Transverse colon (tissue), 4 donors: ENCODE measurements at regions not wholly inside any gene's neighbourhood (a gene's known extent, or its start where the extent isn't known, plus 50 kb on each side); places are given as distances from the start of the nearest gene placed in this dataset.

Source experiments
- POLR2AphosphoS5 ChIP-seq, 3 donors: sonication (generic); formaldehyde crosslinking; IDR thresholded peaks; one replicate each; pipeline ENCODE4 v1.6.1; 2016; ENCODE audit warnings: antibody characterized with exemption in 3 of 3
- TF ChIP-seq, protein P1 (sequence below), 5 experiments: fragments of 200-600 bp in 3 of 5; fragments of 450-650 bp in 2 of 5; sonication (generic) in 3 of 5; IDR thresholded peaks; 1 replicate in 2 of 5; 2 replicates in 3 of 5; pipeline ENCODE4 v1.5.1; 2016 to 2017; ENCODE audit warnings: antibody characterized with exemption in 5 of 5, inconsistent platforms in 3 of 5, mild to moderate bottlenecking in 2 of 5, moderate library complexity in 1 of 5

DNA sequence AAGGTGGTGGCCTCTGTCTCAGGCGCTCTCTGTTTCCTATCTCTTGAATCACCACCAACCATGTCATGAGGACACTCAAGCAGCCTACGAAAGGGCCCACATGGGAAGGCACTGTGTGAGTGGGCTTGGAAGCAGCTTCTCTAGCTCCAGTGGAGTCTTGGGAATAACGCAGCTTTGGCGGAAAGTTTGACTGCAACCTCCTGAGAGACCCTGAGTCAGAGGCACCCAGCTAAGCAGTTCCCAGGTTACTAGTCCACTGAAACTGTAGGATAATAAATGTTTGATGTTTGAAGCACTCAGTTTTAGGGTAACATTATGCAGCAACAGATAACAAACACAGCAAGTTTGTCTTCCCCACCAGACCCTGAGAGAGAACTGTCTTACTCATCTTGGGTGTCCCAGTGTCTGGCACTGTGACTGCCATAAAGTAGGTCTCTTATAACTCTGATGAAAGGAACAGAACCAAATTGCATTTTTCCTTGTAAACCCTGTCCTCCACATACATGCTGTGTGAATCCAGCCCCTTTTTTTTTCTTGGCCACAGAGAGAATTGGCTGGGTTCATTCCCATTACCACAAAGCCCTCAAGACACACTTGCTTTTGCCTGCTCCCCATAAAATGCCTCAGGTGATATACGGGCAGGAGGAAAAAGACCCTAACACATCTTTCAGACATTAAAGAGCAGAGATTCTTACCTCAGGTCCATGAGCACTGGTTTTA lies 185.5 kb downstream of the ZNF365 start:
- TF ChIP-seq, protein P1, sequence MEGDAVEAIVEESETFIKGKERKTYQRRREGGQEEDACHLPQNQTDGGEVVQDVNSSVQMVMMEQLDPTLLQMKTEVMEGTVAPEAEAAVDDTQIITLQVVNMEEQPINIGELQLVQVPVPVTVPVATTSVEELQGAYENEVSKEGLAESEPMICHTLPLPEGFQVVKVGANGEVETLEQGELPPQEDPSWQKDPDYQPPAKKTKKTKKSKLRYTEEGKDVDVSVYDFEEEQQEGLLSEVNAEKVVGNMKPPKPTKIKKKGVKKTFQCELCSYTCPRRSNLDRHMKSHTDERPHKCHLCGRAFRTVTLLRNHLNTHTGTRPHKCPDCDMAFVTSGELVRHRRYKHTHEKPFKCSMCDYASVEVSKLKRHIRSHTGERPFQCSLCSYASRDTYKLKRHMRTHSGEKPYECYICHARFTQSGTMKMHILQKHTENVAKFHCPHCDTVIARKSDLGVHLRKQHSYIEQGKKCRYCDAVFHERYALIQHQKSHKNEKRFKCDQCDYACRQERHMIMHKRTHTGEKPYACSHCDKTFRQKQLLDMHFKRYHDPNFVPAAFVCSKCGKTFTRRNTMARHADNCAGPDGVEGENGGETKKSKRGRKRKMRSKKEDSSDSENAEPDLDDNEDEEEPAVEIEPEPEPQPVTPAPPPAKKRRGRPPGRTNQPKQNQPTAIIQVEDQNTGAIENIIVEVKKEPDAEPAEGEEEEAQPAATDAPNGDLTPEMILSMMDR (IDR thresholded peaks at IDR 0.05) = no peak
- TF ChIP-seq POLR2AphosphoS5 (IDR thresholded peaks at IDR 0.05) = no peak
